Pancreas (tissue), 10 donors: ENCODE measurements at regions not wholly inside any gene's neighbourhood (a gene's known extent, or its start where the extent isn't known, plus 50 kb on each side); places are given as distances from the start of the nearest gene placed in this dataset.
A peak's percentile ranks its signal among the peaks of the same experiment; 100 is the strongest.

ENCODE experiments used
- ATAC-seq, 4 donors: fragments of 200-7000 bp; cut with Tn5 transposase; one replicate each; pipeline versions ENCODE4 v1.8.0 to v1.9.1; 2020; ENCODE audit warnings: mild to moderate bottlenecking in 4 of 4, moderate library complexity in 4 of 4
- DNase-seq, 6 donors: peaks; one replicate each; pipeline ENCODE4 v3.0.0-alpha.2; 2020
- FAIRE-seq: peaks from 2 replicates; lab custom pipeline; 2012; peaks lifted over from hg19 to GRCh38; lab: Jason Lieb, UNC
- H3K27ac ChIP-seq, 4 donors: fragments of 200-600 bp; sonication (generic); 1 replicate in 3 of 4; 2 replicates in 1 of 4; pipeline versions ENCODE4 v1.5.0 to v1.8.0; 2020
- H3K27me3 ChIP-seq, 4 donors: fragments of 200-600 bp; one replicate each; pipeline ENCODE4 v1.8.0; 2021
- H3K36me3 ChIP-seq, 3 donors: fragments of 200-600 bp; sonication (generic) in 1 of 3; one replicate each; pipeline versions ENCODE4 v1.5.0 to v1.8.0; 2020 to 2021
- H3K4me1 ChIP-seq, 3 donors: fragments of 200-600 bp; one replicate each; pipeline ENCODE4 v1.8.0; 2021
- H3K4me3 ChIP-seq, 4 donors: fragments of 200-600 bp; sonication (generic) in 2 of 4; one replicate each; pipeline versions ENCODE4 v1.5.0 to v1.8.0; 2020 to 2021
- H3K9me3 ChIP-seq, 4 donors: fragments of 200-600 bp; one replicate each; pipeline ENCODE4 v1.8.0; 2021
- WGBS, 2 donors: extraction: QIAGEN DNeasy Blood & Tissue Kit; methylation state at CpG; one replicate each; pipeline ENCODE4 v1.1.7; 2013; 5-methylcytosine and 5-hydroxymethylcytosine counted together
- intact Hi-C, 3 donors: fragments of 100-400 bp; cut with DNase I; formaldehyde crosslinking; loops; one replicate each; pipeline versions ENCODE4 v1.11.1 to v1.14.2; 2022
- TF ChIP-seq, protein P1 (sequence below), 4 donors: fragments of 200-600 bp; sonication (generic) in 3 of 4; IDR thresholded peaks; one replicate each; pipeline versions ENCODE4 v1.5.0 to v1.8.0; 2021; ENCODE audit warnings: antibody characterized with exemption in 4 of 4
- donor health status: healthy with polysubstance abuse.
- donor health status: DM: no; HTN: no; CAD: no; lungs with moderate emphysema.
- donor health status: DM: no; HTN: no; CAD: no.
- donor health status: control.
- donor health status: control.
- donor health status: Bipolar disorder and iron deficiency.
- donor health status: DM: yes; HTN: yes; CAD: no.
- donor health status: DM: no; HTN: no; CAD: no.
- donor health status: DM: no; HTN: no; CAD: no.
- donor health status: DM: yes; HTN: yes; CAD: no.

DNA sequence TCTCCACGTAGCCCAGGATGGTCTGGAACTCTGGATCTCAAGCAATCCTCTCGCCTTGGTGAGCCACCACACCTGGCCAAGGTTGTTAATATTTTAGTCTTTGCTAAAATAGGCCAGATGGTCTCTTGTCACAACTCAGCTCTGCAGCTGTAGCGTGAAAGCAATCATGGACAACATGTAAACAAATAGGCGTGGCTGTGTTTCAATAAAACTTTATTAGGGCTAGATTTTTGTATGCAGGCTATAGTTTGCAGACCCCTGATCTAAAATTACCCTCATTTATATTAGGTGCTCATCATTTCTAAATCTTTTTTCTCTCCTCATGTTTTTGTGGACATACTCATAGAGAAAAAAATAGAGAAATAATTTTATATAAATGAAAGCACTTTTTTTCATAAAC lies 72.1 kb upstream of the SLC28A3 start:
- WGBS, 2 donors: 73 to 80% methylated on average over 4 of the region's 4 CpGs
- no peaks in the 10 kb centered on the region for H3K36me3 ChIP-seq
- H3K27me3 ChIP-seq: no peaks in the 10 kb centered on the region
- no peak overlapping the region for H3K4me3 ChIP-seq
- no peak for ATAC-seq
- DNase-seq: no peak
- no peaks in the 10 kb centered on the region for H3K9me3 ChIP-seq
- TF ChIP-seq, protein P1, sequence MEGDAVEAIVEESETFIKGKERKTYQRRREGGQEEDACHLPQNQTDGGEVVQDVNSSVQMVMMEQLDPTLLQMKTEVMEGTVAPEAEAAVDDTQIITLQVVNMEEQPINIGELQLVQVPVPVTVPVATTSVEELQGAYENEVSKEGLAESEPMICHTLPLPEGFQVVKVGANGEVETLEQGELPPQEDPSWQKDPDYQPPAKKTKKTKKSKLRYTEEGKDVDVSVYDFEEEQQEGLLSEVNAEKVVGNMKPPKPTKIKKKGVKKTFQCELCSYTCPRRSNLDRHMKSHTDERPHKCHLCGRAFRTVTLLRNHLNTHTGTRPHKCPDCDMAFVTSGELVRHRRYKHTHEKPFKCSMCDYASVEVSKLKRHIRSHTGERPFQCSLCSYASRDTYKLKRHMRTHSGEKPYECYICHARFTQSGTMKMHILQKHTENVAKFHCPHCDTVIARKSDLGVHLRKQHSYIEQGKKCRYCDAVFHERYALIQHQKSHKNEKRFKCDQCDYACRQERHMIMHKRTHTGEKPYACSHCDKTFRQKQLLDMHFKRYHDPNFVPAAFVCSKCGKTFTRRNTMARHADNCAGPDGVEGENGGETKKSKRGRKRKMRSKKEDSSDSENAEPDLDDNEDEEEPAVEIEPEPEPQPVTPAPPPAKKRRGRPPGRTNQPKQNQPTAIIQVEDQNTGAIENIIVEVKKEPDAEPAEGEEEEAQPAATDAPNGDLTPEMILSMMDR (IDR thresholded peaks at IDR 0.05): no peak
- H3K4me1 ChIP-seq: no peaks in the 10 kb centered on the region
- no peak overlapping the region for H3K27ac ChIP-seq
- intact Hi-C loops: no loop called here
- FAIRE-seq: no peak

DNA sequence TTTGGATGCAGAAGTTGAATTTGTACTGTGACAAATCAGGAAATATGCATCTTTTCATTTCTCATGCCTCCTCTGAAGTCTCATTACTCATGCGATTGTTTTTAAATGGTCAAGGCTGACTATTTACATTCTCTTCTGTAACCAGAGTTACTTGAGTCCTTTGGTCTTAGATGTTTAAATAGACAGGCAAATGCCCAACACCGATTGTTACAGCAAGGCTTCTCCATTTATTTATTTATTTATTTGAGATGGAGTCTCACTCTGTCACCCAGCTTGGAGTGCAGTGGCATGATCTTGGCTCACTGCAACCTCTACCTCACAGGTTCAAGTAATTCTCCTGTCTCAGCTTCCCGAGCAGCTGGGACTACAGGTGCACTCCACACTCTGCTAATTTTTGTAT lies 72.7 kb upstream of the SLC28A3 start:
- no peaks in the 10 kb centered on the region for H3K27me3 ChIP-seq
- WGBS, 2 donors: 77 to 80% methylated on average over 3 of the region's 3 CpGs

DNA sequence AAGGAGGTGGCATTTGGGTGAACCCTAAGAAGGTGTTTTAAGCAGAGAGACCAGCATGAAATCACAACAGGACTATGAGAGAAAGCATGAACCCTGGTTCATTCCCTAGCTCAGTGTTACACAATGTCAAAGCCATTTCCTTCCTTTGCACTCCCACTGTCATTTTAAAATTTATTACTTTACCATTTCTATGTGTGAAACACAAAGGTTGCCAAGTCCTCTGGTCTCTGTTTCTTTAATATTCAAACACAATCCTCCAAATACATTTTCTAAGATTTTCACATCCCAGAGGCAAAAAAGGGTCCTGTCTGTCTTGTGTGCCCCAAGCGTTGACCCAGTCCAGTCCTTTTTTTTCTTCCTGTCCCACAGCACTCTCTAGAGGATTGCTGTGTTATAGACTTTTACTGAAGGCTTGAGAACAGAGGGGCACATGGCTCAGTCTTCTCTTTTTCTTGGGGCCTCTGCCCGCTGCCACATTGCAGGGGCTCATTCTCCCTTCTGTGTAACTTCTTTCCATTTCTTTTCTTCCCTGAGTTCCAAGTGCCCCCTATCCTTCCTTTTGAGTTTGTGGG lies 78.6 kb upstream of the SLC28A3 start:
- TF ChIP-seq, protein P1 (IDR thresholded peaks at IDR 0.05): no peak
- ATAC-seq: peak in 1 of 4 donors; percentile 56
- WGBS, 2 donors: 34 to 48% methylated on average over 2 of the region's 2 CpGs
- no peak for DNase-seq
- Histone ChIP-seq H3K4me3 (no peak overlapping the region), H3K36me3 (no peaks in the 10 kb centered on the region), H3K4me1 (no peaks in the 10 kb centered on the region), H3K27me3 (no peaks in the 10 kb centered on the region), H3K27ac (no peak overlapping the region), H3K9me3 (no peaks in the 10 kb centered on the region)
- intact Hi-C loops: no loop called here
- FAIRE-seq: no peak

More for the DNA sequence above, 72.7 kb upstream of the SLC28A3 start:
- ATAC-seq (no peak), DNase-seq (no peak), FAIRE-seq (no peak)
- intact Hi-C loops: no loop called here
- TF ChIP-seq, protein P1 (IDR thresholded peaks at IDR 0.05): no peak
- Histone ChIP-seq H3K27ac (no peak overlapping the region), H3K4me1 (no peaks in the 10 kb centered on the region), H3K36me3 (no peaks in the 10 kb centered on the region), H3K9me3 (no peaks in the 10 kb centered on the region), H3K4me3 (no peak overlapping the region)

DNA sequence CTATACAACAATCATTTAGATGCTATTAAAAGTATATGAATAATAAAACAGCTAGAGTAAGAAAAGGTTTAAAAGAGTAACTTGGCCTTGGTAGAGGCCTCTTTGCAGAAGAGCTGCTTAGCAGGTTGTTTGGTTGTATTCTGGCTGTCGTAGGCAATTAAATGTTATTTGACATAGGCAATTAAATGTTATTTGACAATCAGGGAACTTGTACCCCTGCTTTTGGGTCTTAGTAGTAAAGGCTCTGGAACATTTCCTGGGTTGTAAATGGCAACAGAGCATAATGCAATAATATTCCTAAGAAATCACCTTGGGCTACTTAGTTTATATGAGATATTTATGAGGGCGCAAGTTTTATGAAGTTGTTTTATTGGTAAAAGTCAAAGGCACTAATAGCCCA lies 84.4 kb upstream of the SLC28A3 start:
- H3K27me3 ChIP-seq: no peaks in the 10 kb centered on the region
- FAIRE-seq (no peak), ATAC-seq (no peak), DNase-seq (no peak)
- TF ChIP-seq, protein P1 (IDR thresholded peaks at IDR 0.05): no peak
- no peaks in the 10 kb centered on the region for H3K9me3 ChIP-seq
- intact Hi-C loops: no loop called here
- H3K36me3 ChIP-seq: no peaks in the 10 kb centered on the region
- H3K27ac ChIP-seq: no peak overlapping the region
- WGBS, 2 donors: 95 to 99% methylated on average over 2 of the region's 2 CpGs
- no peaks in the 10 kb centered on the region for H3K4me1 ChIP-seq
- no peak overlapping the region for H3K4me3 ChIP-seq

DNA sequence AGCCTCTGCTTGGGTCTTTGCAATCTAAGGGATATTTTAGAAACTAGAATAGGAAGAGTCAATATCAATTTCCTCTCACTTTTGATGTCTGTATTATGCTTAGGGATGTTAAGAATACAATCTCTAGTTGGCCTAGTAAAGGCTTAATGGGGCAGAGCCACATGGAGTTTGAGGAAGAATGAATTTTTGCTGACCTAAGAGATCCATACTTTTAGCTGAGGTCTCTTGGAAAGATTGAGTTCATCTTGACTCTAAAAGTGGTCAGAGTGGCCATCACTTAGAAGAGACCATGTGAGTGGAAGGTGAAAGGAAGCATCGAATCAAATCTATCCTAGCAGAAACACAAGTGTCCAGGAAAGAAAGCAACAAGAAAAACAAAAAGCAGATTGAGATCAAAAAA lies 92.2 kb upstream of the SLC28A3 start:
- 81 to 90% methylated on average over 1 of the region's 1 CpG for WGBS, 2 donors
- TF ChIP-seq, protein P1 (IDR thresholded peaks at IDR 0.05): no peak
- no peaks in the 10 kb centered on the region for H3K27me3 ChIP-seq
- no peaks in the 10 kb centered on the region for H3K36me3 ChIP-seq
- H3K9me3 ChIP-seq: no peaks in the 10 kb centered on the region
- no peak overlapping the region for H3K4me3 ChIP-seq
- intact Hi-C loops: no loop called here
- H3K4me1 ChIP-seq: no peaks in the 10 kb centered on the region
- no peak for ATAC-seq
- no peak for DNase-seq
- H3K27ac ChIP-seq: no peak overlapping the region
- FAIRE-seq: no peak
